ENCODE measurements at regions not wholly inside any gene's neighbourhood (a gene's known extent, or its start where the extent isn't known, plus 50 kb on each side); places are given as distances from the start of the nearest gene placed in this dataset.

GRCh38 chr5:24026288-24026687 is 518.9 kb downstream of the PRDM9 start:
- Histone ChIP-seq H3K4me1 (no peaks in the 10 kb centered on the region), H3K36me3 (no peaks in the 10 kb centered on the region), H3K9me3 (peaks cover 6% of the 10 kb centered on the region), H3K27ac (no peak overlapping the region), H3K4me3 (no peak overlapping the region), H3K27me3 (no peaks in the 10 kb centered on the region)
- intact Hi-C loops (cut with DNase I): no loop called here
- DNase-seq (ENCODE audit: extremely low spot score in 2 of 2): no peak
- TF ChIP-seq POLR2A (IDR thresholded peaks at IDR 0.05): no peak
- no peak for TF ChIP-seq POLR2AphosphoS5 (IDR thresholded peaks at IDR 0.05; ENCODE audit: insufficient read depth in 1 of 2, low read depth in 1 of 2)
- TF ChIP-seq, protein P1, sequence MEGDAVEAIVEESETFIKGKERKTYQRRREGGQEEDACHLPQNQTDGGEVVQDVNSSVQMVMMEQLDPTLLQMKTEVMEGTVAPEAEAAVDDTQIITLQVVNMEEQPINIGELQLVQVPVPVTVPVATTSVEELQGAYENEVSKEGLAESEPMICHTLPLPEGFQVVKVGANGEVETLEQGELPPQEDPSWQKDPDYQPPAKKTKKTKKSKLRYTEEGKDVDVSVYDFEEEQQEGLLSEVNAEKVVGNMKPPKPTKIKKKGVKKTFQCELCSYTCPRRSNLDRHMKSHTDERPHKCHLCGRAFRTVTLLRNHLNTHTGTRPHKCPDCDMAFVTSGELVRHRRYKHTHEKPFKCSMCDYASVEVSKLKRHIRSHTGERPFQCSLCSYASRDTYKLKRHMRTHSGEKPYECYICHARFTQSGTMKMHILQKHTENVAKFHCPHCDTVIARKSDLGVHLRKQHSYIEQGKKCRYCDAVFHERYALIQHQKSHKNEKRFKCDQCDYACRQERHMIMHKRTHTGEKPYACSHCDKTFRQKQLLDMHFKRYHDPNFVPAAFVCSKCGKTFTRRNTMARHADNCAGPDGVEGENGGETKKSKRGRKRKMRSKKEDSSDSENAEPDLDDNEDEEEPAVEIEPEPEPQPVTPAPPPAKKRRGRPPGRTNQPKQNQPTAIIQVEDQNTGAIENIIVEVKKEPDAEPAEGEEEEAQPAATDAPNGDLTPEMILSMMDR (IDR thresholded peaks at IDR 0.05): no peak

DNA sequence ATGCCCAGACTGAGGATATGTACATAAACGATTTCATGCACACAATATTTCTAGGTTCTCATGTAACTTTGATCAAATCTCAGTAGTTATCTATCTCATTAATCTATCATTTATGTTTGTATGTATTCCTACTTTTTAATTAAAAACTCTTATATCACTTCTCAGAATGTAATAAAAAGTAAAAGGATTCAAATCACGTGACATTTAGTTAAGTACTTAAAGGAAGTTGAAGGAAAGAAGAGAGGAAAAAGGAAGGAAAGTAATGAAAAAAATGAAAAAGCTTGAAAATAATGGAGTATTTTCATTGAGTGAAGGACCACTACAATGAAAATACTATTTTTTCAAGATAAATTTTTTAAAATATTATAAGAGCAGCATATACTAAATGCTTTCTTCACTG is 535.3 kb downstream of the PRDM9 start:
- no peaks in the 10 kb centered on the region for H3K9me3 ChIP-seq

GRCh38 chr5:24045046-24045445 is 537.6 kb downstream of the PRDM9 start:
- H3K27me3 ChIP-seq: no peaks in the 10 kb centered on the region
- H3K36me3 ChIP-seq: no peaks in the 10 kb centered on the region
- H3K4me3 ChIP-seq: no peak overlapping the region
- H3K4me1 ChIP-seq: no peaks in the 10 kb centered on the region
- intact Hi-C loops (cut with DNase I): no loop called here
- DNase-seq (ENCODE audit: extremely low spot score in 2 of 2): no peak
- no peak overlapping the region for H3K27ac ChIP-seq
- H3K9me3 ChIP-seq: no peaks in the 10 kb centered on the region
- no peak for TF ChIP-seq POLR2A (IDR thresholded peaks at IDR 0.05)
- no peak for TF ChIP-seq POLR2AphosphoS5 (IDR thresholded peaks at IDR 0.05; ENCODE audit: insufficient read depth in 1 of 2, low read depth in 1 of 2)
- TF ChIP-seq, protein P1 (IDR thresholded peaks at IDR 0.05): no peak

More for the DNA sequence above, 535.3 kb downstream of the PRDM9 start:
- H3K4me1 ChIP-seq: no peaks in the 10 kb centered on the region
- H3K4me3 ChIP-seq: no peak overlapping the region
- H3K36me3 ChIP-seq: no peaks in the 10 kb centered on the region
- H3K27ac ChIP-seq: no peak overlapping the region
- no peaks in the 10 kb centered on the region for H3K27me3 ChIP-seq
- intact Hi-C loops (cut with DNase I): no loop called here
- no peak for DNase-seq (ENCODE audit: extremely low spot score in 2 of 2)
- no peak for TF ChIP-seq POLR2A (IDR thresholded peaks at IDR 0.05)

DNA sequence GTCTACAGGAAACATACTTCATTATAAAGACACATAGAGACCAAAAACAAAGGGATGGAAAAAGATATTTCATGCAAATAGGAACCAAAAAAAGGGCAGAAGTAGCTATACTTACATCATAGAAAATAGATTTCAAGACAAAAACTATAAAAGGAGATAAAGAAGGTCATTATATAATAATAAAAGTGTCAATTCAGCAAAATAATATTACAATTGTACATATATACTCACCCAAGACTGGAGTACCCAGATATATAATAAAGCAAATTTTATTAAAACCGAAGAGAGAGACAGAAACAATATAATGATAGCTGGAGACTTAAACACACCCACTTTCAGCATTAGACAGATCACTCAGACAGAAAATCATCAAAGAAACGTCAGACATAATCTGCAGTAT is 546.3 kb downstream of the PRDM9 start:
- intact Hi-C loops (cut with DNase I): no loop called here
- no peaks in the 10 kb centered on the region for H3K36me3 ChIP-seq
- H3K27me3 ChIP-seq: no peaks in the 10 kb centered on the region
- H3K4me3 ChIP-seq: no peak overlapping the region
- no peaks in the 10 kb centered on the region for H3K9me3 ChIP-seq
- TF ChIP-seq, protein P1 (IDR thresholded peaks at IDR 0.05): no peak
- no peak for TF ChIP-seq POLR2A (IDR thresholded peaks at IDR 0.05)
- TF ChIP-seq POLR2AphosphoS5 (IDR thresholded peaks at IDR 0.05; ENCODE audit: insufficient read depth in 1 of 2, low read depth in 1 of 2): no peak
- H3K27ac ChIP-seq: no peak overlapping the region
- DNase-seq (ENCODE audit: extremely low spot score in 2 of 2): no peak
- no peaks in the 10 kb centered on the region for H3K4me1 ChIP-seq

GRCh38 chr5:24059006-24059405 is 551.6 kb downstream of the PRDM9 start:
- DNase-seq (ENCODE audit: extremely low spot score in 2 of 2): no peak
- H3K27ac ChIP-seq: no peak overlapping the region
- no peaks in the 10 kb centered on the region for H3K9me3 ChIP-seq
- no peaks in the 10 kb centered on the region for H3K27me3 ChIP-seq
- H3K36me3 ChIP-seq: no peaks in the 10 kb centered on the region
- H3K4me3 ChIP-seq: no peak overlapping the region
- intact Hi-C loops (cut with DNase I): no loop called here
- TF ChIP-seq POLR2A (IDR thresholded peaks at IDR 0.05): no peak
- TF ChIP-seq POLR2AphosphoS5 (IDR thresholded peaks at IDR 0.05; ENCODE audit: insufficient read depth in 1 of 2, low read depth in 1 of 2): no peak
- TF ChIP-seq, protein P1 (IDR thresholded peaks at IDR 0.05): no peak
- no peaks in the 10 kb centered on the region for H3K4me1 ChIP-seq

DNA sequence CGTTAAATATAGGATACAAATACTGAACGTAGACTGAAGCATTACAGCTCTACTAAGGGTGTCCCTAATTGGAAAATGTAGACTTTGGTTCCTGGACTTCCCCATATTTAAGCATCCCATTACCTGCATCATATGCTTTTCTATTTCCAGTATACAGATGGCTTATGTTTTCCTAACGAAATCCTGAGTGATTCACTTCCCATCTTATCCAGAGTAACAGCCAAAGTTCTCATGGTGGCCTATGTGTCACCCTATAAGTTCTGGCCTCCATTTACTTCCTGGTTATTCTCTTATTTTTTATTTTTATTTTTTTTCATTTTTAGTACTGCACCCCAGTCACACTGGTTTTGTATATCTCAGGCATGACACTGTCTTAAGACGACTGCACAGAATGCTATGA is 552.3 kb downstream of the PRDM9 start:
- Histone ChIP-seq H3K36me3 (no peaks in the 10 kb centered on the region), H3K4me3 (no peak overlapping the region), H3K4me1 (no peaks in the 10 kb centered on the region), H3K27ac (no peak overlapping the region), H3K9me3 (no peaks in the 10 kb centered on the region), H3K27me3 (no peaks in the 10 kb centered on the region)
- no peak for DNase-seq (ENCODE audit: extremely low spot score in 2 of 2)
- TF ChIP-seq POLR2A (IDR thresholded peaks at IDR 0.05) (no peak), POLR2AphosphoS5 (IDR thresholded peaks at IDR 0.05; ENCODE audit: insufficient read depth in 1 of 2, low read depth in 1 of 2) (no peak)
- TF ChIP-seq, protein P1 (IDR thresholded peaks at IDR 0.05): no peak
- intact Hi-C loops (cut with DNase I): no loop called here
